Activated naive CD4-positive, alpha-beta T cell treated with anti-CD3 and anti-CD28 coated beads, Interleukin-2, amount 50 U/mL, for 24 hours (primary cell): ENCODE measurements at regions not wholly inside any gene's neighbourhood (a gene's known extent, or its start where the extent isn't known, plus 50 kb on each side); places are given as distances from the start of the nearest gene placed in this dataset.
A peak's percentile ranks its signal among the peaks of the same experiment; 100 is the strongest.

Experiments used
- H3K27ac Mint-ChIP-seq: one replicate; pipeline ENCODE4 v1.8.0; 2021; ENCODE audit warnings: mild to moderate bottlenecking, mixed read lengths
- H3K27me3 Mint-ChIP-seq: one replicate; pipeline ENCODE4 v1.8.0; 2021; ENCODE audit warnings: mixed read lengths
- H3K36me3 Mint-ChIP-seq: one replicate; pipeline ENCODE4 v1.8.0; 2021; ENCODE audit warnings: mixed read lengths
- H3K4me1 Mint-ChIP-seq: one replicate; pipeline ENCODE4 v1.8.0; 2021; ENCODE audit warnings: mixed read lengths
- H3K4me3 Mint-ChIP-seq: one replicate; pipeline ENCODE4 v1.8.0; 2021; ENCODE audit warnings: mild to moderate bottlenecking, mixed read lengths
- H3K9me3 Mint-ChIP-seq: one replicate; pipeline ENCODE4 v1.8.0; 2021; ENCODE audit warnings: mixed read lengths

- H3K36me3 Mint-ChIP-seq = no peaks in the 10 kb centered on the region
- no peaks in the 10 kb centered on the region for H3K27me3 Mint-ChIP-seq
- H3K4me3 Mint-ChIP-seq = no peak overlapping the region
- no peak overlapping the region for H3K27ac Mint-ChIP-seq
- no peaks in the 10 kb centered on the region for H3K9me3 Mint-ChIP-seq
- H3K4me1 Mint-ChIP-seq = peaks cover 34% of the 10 kb centered on the region
Measured at GRCh38 chr4:3343358-3343757, 50.5 kb downstream of the RGS12 start.

- Mint-ChIP-seq H3K9me3 (no peaks in the 10 kb centered on the region), H3K27ac (no peak overlapping the region), H3K36me3 (no peaks in the 10 kb centered on the region), H3K27me3 (no peaks in the 10 kb centered on the region), H3K4me1 (peaks cover 34% of the 10 kb centered on the region), H3K4me3 (no peak overlapping the region)
Measured at GRCh38 chr4:3344104-3344503, 51.3 kb downstream of the RGS12 start.

DNA sequence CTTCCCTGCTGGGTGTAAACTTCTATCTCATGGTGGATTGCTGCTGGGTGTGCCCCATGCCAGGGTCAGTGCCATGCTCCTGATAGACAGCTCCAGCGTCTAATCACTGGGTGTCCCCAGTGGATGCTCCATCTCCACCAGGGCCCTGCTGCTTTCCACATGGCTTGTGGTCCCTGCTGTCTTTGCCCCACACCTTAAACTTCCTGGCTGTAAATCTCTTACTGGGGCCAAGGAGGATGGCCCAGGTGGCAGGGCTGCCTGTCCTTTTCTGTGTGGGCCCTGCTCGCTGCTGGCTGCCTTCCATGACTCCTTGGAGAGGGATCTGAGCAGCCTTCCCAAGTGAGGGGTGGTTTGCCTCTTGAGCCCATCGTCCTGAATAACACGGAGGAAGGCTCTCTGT lies 51.8 kb downstream of the RGS12 start:
- no peaks in the 10 kb centered on the region for H3K27me3 Mint-ChIP-seq

DNA sequence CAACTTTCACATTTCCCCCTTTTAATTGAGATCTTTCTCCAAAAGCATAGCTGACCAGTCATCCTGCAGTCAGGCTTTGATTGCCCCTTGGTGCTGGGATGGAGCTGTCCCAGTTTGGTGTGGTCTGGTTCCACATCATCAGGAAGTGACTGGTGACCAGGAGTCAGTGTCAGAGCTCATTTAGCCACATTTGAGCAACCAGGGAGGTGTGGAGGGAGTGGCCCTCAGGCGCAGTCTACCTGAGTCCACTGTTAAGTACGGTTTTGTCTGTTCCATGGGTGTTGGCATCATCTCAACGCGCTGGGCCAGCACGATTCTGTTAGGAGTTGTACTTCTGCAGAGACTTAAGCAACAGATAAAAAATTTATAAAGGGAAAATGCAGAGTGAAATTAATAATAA lies 52.6 kb downstream of the RGS12 start:
- H3K4me1 Mint-ChIP-seq = peaks cover 29% of the 10 kb centered on the region
- H3K4me3 Mint-ChIP-seq = no peak overlapping the region
- no peak overlapping the region for H3K27ac Mint-ChIP-seq
- H3K27me3 Mint-ChIP-seq = no peaks in the 10 kb centered on the region
- no peaks in the 10 kb centered on the region for H3K9me3 Mint-ChIP-seq
- no peaks in the 10 kb centered on the region for H3K36me3 Mint-ChIP-seq

More for the DNA sequence above, 51.8 kb downstream of the RGS12 start:
- no peaks in the 10 kb centered on the region for H3K9me3 Mint-ChIP-seq
- H3K4me3 Mint-ChIP-seq = no peak overlapping the region
- no peak overlapping the region for H3K27ac Mint-ChIP-seq
- H3K36me3 Mint-ChIP-seq = no peaks in the 10 kb centered on the region
- peaks cover 31% of the 10 kb centered on the region for H3K4me1 Mint-ChIP-seq

GRCh38 chr4:3346146-3346545 lies 53.3 kb downstream of the RGS12 start:
- Mint-ChIP-seq H3K9me3 (no peaks in the 10 kb centered on the region), H3K4me1 (peaks cover 29% of the 10 kb centered on the region), H3K36me3 (no peaks in the 10 kb centered on the region), H3K27me3 (no peaks in the 10 kb centered on the region), H3K4me3 (no peak overlapping the region), H3K27ac (peak overlapping the region; percentile 61)

DNA sequence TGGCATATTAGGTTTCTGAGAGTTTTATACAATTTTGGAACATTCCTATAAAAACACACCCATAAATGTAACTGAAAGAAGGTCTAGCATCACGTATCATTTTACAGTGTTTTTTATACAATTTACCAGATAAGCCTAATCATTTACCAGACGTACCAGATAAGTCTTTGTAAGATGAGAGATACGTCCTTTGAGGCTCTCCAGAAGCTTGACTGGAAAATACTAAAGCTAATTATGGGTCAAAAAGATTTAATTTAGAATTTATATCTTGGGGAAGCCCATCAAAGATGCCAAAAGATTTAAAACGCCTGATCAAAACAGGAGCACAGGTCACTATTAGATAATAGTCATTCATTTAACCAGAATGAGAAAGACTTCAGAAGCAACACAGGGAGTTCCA lies 55.0 kb downstream of the RGS12 start:
- H3K4me1 Mint-ChIP-seq = peaks cover 17% of the 10 kb centered on the region
- peaks cover 9% of the 10 kb centered on the region for H3K36me3 Mint-ChIP-seq
- H3K27me3 Mint-ChIP-seq = no peaks in the 10 kb centered on the region
- no peak overlapping the region for H3K27ac Mint-ChIP-seq
- no peak overlapping the region for H3K4me3 Mint-ChIP-seq
- peaks cover 4% of the 10 kb centered on the region for H3K9me3 Mint-ChIP-seq

GRCh38 chr4:3348621-3349020 lies 55.8 kb downstream of the RGS12 start:
- Mint-ChIP-seq H3K4me3 (no peak overlapping the region), H3K27ac (no peak overlapping the region), H3K9me3 (peaks cover 4% of the 10 kb centered on the region), H3K27me3 (no peaks in the 10 kb centered on the region), H3K36me3 (peaks cover 9% of the 10 kb centered on the region), H3K4me1 (peaks cover 14% of the 10 kb centered on the region)

- Mint-ChIP-seq H3K27me3 (no peaks in the 10 kb centered on the region), H3K27ac (no peak overlapping the region), H3K9me3 (peaks cover 4% of the 10 kb centered on the region), H3K36me3 (peaks cover 9% of the 10 kb centered on the region), H3K4me3 (no peak overlapping the region), H3K4me1 (peaks cover 14% of the 10 kb centered on the region)
Measured at GRCh38 chr4:3349116-3349515, 56.3 kb downstream of the RGS12 start.

DNA sequence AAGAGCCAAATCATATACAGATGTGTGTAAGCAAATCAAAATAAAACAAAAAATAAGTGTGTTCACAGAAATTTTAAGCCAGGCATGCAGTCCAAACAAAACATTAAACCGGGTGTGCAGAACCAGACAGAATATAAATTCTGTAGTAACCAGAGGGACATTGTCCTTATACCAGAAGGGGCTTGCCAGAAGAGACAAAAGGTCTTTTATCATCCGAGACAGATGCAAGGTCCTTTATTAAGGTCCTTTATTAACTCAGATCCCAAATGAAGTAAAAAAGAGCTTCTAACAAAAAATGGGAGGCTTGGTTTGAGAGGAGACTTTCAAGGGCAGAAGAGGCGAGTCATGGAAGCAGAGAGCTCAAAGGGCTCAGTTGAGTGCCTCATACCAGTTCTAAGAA lies 59.2 kb downstream of the RGS12 start:
- no peaks in the 10 kb centered on the region for H3K27me3 Mint-ChIP-seq
- peaks cover 4% of the 10 kb centered on the region for H3K9me3 Mint-ChIP-seq
- no peak overlapping the region for H3K27ac Mint-ChIP-seq
- H3K4me1 Mint-ChIP-seq = peaks cover 20% of the 10 kb centered on the region
- H3K4me3 Mint-ChIP-seq = no peak overlapping the region
- peaks cover 9% of the 10 kb centered on the region for H3K36me3 Mint-ChIP-seq

DNA sequence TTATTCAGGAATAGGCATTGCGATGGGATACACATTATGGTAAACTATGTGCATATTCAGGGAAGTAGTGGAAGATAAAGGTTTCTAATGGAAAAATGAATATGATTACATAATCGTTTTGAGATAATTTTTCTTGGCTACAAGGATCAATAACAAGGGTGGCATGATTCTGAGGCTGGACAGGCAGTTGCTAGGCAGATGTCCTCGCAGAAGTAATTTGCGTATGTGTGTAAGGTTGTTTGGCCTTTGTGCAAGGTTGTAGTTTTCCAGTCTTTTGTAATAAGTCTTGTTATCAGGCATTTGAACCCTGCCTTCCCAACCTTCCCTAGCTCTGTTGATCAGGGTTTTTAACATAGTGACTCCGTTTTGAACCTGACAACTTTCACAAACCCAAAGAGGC lies 59.7 kb downstream of the RGS12 start:
- H3K27ac Mint-ChIP-seq = no peak overlapping the region
- peaks cover 8% of the 10 kb centered on the region for H3K9me3 Mint-ChIP-seq
- no peak overlapping the region for H3K4me3 Mint-ChIP-seq
- H3K27me3 Mint-ChIP-seq = no peaks in the 10 kb centered on the region
- peaks cover 25% of the 10 kb centered on the region for H3K4me1 Mint-ChIP-seq
- H3K36me3 Mint-ChIP-seq = peaks cover 9% of the 10 kb centered on the region

GRCh38 chr4:3352941-3353594 lies 60.2 kb downstream of the RGS12 start:
- Mint-ChIP-seq H3K27ac (no peak overlapping the region), H3K36me3 (peaks cover 9% of the 10 kb centered on the region), H3K9me3 (peaks cover 10% of the 10 kb centered on the region), H3K27me3 (no peaks in the 10 kb centered on the region), H3K4me1 (peaks cover 30% of the 10 kb centered on the region), H3K4me3 (no peak overlapping the region)

DNA sequence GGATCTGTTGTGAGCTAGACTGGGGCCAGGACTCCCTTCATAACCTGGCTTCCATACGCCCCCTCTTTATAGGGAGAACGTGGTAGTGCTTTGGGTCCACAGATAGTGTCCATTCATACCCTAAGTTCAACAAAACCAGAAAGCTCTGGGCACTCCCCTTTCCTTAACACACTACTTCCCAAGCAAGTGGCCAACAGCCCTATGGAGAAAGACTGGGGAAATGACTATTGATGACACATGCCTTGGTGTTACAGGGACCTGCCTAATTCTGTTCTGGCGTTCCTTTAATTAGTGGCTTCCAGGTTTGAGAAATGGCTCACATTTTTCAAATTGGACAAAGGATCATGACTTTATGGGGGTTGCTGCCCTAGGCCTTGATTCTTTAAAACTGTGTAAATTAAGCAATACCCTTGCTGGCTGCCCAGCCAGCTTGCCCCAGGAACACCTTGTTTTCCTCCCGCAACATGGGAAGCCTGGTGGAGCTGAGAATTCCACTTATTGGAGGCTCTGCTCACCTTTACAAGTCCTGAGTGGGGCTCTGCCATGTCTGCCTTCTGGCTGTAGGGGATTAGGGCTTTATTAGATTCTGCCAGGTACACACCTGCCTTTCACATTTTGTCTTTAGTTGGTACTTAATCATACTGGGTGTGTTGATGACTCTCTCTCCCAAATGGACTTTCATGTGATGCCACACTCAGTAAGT lies 61.1 kb downstream of the RGS12 start:
- Mint-ChIP-seq H3K4me1 (peaks cover 36% of the 10 kb centered on the region), H3K27ac (no peak overlapping the region), H3K9me3 (peaks cover 10% of the 10 kb centered on the region), H3K36me3 (peaks cover 9% of the 10 kb centered on the region), H3K4me3 (no peak overlapping the region), H3K27me3 (no peaks in the 10 kb centered on the region)

- Mint-ChIP-seq H3K36me3 (peaks cover 9% of the 10 kb centered on the region), H3K27ac (peak overlapping the region; percentile 65), H3K4me3 (no peak overlapping the region), H3K27me3 (no peaks in the 10 kb centered on the region), H3K4me1 (peaks cover 38% of the 10 kb centered on the region), H3K9me3 (peaks cover 10% of the 10 kb centered on the region)
Measured at GRCh38 chr4:3354455-3354811, 61.6 kb downstream of the RGS12 start.

- H3K9me3 Mint-ChIP-seq = peaks cover 10% of the 10 kb centered on the region
- no peaks in the 10 kb centered on the region for H3K27me3 Mint-ChIP-seq
- no peak overlapping the region for H3K27ac Mint-ChIP-seq
- H3K36me3 Mint-ChIP-seq = peaks cover 9% of the 10 kb centered on the region
- H3K4me3 Mint-ChIP-seq = no peak overlapping the region
- peaks cover 45% of the 10 kb centered on the region for H3K4me1 Mint-ChIP-seq
Measured at GRCh38 chr4:3355266-3355748, 62.5 kb downstream of the RGS12 start.

DNA sequence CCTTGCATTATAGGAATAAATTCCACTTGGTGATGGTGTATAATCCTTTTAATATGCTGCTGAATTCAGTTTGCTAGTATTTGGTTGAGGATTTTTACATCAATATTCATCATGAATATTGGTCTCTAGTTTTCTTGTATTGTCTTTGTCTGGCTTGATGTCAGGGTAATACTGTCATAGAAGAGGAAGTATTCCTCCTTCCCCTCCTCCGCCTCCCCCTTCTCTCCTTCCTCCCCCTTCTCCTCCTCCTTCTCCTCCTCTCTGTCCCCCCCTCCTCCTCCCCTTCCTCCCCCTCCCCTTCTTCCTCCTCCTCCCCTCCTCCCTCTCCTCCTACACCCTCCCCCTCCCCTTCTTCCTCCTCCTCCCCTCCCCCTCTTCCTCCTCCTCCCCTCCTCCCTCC lies 65.8 kb downstream of the RGS12 start:
- H3K36me3 Mint-ChIP-seq = no peaks in the 10 kb centered on the region
- peaks cover 6% of the 10 kb centered on the region for H3K9me3 Mint-ChIP-seq
- H3K4me1 Mint-ChIP-seq = peaks cover 48% of the 10 kb centered on the region
- H3K27me3 Mint-ChIP-seq = no peaks in the 10 kb centered on the region
- H3K27ac Mint-ChIP-seq = no peak overlapping the region
- H3K4me3 Mint-ChIP-seq = no peak overlapping the region

GRCh38 chr4:3360777-3361176 lies 68.0 kb downstream of the RGS12 start:
- Mint-ChIP-seq H3K4me3 (no peak overlapping the region), H3K9me3 (peaks cover 6% of the 10 kb centered on the region), H3K27me3 (no peaks in the 10 kb centered on the region), H3K27ac (no peak overlapping the region), H3K4me1 (peaks cover 33% of the 10 kb centered on the region), H3K36me3 (no peaks in the 10 kb centered on the region)
